Activated CD4-positive, alpha-beta T cell treated with anti-CD3 and anti-CD28 coated beads, Interleukin-2, amount 50 U/mL, for 24 hours (primary cell): ENCODE measurements at regions not wholly inside any gene's neighbourhood (a gene's known extent, or its start where the extent isn't known, plus 50 kb on each side); places are given as distances from the start of the nearest gene placed in this dataset.

ENCODE experiments used
- DNase-seq, 2 donors: peaks; one replicate each; pipeline ENCODE4 v3.0.0-alpha.2; 2020; ENCODE audit warnings: low read depth in 1 of 2, low spot score in 1 of 2

DNA sequence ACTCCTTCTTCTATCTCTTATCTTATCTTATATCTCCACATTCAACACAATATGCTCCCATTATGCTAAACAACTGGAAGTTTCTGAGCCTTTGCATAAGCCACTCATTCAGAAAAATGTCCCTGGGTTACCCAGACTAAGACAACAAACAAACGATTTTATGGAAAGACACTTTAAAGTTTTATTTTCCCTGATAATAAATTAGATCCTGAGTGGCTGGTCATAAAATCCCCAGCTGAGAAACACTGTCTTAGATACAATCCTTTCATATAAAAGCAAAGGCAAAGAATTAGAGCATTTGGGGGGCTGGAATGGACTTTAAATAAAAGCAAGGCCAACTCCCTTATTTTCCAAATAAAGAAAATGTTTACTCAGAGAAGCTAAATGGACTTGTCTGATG lies 322.3 kb downstream of the GBE1 start:
- no peak for DNase-seq

- DNase-seq: no peak
Measured at GRCh38 chr3:81437683-81438082, 323.8 kb downstream of the GBE1 start.

DNA sequence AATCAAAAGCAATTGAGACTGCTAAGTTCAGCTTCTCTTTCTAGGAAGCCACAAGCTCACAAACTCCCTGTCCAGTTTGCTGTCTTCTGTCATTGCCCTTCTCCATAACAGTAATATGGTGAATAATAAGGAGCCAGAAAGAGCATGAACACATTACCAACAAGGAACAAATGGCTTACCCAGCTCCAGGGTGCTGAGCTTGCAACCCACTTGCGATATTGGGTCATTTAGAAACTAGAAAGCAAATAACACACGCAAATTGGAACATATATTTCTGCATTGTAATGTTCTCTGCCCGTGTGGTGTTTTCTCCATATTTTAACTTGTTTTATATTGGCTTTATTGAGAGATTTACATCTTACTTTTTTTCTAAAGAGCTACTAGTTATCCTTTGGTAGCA lies 325.3 kb downstream of the GBE1 start:
- no peak for DNase-seq

DNA sequence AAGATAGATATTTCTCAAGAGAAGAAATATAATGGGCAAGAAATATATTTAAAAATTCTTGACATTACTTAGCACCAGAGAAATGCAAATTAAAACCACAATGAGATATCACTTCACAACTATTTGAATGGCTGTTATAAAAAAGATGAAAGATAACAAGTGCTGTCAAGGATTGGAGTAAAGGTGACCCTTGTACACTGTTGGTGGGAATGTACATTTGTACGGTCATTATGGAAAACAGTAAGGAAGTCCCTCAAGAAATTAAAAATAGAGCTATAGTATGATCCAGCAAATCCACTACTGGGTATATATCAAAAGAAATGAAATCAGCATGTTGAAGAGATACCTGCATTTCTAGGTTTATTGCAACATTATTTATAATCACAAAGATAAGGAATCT lies 326.4 kb downstream of the GBE1 start:
- DNase-seq: no peak

- DNase-seq: no peak
Measured at GRCh38 chr3:81434161-81434560, 327.3 kb downstream of the GBE1 start.

GRCh38 chr3:81433675-81434074 lies 327.8 kb downstream of the GBE1 start:
- DNase-seq: no peak

- DNase-seq: no peak
Measured at GRCh38 chr3:81432456-81432855, 329.0 kb downstream of the GBE1 start.

GRCh38 chr3:81426826-81427577 lies 334.4 kb downstream of the GBE1 start:
- no peak for DNase-seq

DNA sequence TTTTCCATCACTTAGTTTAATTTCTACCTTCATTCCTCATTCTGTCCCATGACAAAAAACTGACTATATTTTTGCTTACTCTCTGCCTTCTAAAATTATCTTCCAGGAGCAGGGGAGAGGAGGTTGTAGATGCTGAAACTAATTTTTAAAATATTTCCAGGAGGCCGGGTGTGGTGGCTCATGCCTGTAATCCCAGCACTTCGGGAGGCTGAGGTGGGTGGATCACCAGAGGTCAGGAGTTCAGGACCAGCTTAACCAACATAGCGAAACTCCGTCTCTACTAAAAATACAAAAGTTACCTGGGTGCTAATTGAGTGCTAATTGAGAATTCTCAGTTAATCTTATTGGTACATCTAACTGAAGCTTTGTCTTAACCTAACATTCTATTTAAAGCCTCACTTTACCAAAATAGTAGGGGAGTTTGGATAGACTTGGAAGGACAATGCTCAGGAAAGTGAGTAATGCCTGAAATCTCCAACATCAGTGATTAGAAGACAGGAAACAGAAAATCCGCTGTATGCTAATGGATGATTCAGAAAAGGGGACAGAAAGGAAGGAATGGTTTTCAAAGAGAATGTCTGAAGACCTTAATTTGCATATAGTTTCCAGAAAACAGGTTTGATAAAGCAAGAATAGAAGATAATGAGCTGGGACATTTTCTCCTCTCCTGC lies 336.1 kb downstream of the GBE1 start:
- no peak for DNase-seq

DNA sequence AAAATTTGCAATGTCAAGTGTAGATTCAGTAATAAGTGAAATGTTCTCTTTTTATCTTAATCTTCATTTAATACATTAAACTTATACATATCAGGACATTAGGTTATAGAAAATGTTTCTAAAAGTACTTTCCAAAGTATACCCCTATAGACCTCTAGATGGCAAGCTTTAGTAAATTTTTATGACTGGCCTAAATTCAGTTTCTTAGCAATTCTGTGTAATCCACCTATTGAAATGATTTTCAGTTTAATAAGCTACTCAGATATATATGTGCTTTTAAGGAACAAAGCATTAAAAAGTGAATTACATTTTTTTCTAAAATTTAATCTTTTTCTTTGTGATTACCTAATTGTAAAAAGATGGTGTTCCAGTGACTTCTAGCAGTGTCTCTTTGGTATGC lies 342.2 kb downstream of the GBE1 start:
- no peak for DNase-seq

DNA sequence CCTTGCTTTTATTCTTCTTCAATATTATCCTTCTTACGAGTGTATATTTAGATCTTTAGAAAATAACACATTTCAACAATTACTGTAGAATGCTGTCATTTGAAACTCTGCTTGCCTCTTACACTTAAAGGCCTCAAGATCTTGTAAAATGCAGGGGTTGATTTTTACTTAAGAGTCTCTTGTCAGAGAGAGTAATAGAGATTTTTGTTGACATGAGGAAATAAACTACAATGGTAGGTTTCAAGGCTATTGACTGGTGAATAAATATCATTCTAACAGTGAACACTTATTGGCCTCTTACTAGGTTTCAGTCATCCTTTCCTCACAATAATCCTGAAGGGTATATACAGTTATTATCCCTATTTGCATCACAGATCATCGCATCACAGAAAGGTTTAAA lies 344.6 kb downstream of the GBE1 start:
- no peak for DNase-seq

DNA sequence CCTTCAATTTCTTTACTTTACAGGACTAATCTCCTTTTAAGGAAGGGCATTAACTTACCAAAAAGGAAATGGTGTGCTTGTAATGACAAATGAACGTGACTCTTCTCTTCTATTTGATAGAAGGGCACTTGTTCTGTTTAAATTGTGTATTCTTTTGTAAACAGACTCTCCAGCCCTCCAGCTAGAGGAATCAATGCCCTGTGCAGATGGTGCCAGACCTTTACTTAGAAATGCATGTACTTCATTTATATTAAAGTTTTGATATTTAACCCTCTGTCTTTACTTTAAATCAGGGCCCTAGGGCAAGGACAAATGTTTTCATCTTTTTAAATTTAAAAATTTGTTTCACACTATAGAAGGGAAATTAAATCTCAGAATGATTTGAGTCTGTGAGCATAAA lies 355.1 kb downstream of the GBE1 start:
- DNase-seq: no peak

DNA sequence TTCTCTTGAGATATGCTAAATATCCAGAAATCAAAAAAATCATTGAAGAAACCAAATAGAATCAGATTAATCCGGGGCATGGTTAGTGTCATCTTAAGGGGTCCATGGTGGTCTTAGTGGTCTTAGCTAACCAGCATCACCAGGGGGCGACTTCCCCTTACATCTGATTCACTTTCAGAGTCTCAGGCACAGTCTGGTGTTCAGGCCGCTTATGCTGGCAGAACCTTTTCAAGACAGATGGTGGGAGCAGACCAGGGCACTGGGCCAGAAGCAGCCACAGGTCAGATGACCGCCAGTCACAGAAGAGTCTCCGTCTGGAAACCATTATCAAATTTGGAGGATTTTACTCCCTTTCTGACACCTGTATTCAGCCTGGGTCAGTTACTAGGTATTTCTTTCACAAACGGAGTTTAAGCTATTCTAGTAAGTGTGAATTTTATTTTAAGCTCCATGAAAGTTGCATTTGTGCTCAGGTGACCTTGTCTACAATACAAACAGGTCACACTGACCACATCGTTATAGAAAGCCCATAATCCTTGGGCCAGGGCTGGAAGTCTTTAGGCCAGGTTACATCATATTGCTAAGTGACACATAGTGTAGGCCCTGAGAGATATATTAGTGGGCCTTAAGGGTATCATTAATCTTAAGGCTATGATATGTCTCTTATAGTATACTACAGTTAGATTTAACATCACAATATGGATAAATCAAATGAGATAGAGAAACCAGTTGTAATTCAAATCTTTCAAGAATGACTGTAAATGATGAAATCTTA lies 365.5 kb downstream of the GBE1 start:
- no peak for DNase-seq

GRCh38 chr3:81394651-81395524 lies 366.6 kb downstream of the GBE1 start:
- no peak for DNase-seq

DNA sequence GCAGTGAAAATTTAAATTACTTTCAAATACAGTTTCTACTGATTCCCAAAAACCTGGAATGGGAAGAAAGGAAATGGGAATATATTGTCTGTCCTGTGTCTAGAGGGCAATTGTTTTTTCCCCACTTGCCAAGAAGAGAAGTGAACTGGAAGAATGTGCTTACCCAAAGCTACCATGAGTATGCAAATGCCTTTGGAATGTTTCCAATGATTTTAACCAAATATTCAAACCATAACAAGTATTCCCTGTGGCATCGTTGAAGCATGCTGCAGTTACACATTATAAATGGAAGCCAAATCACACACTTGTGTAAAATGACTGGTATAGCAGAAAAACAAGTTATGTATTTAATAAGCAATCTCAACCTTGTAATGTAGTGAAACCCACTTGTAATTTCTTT lies 368.2 kb downstream of the GBE1 start:
- no peak for DNase-seq

DNA sequence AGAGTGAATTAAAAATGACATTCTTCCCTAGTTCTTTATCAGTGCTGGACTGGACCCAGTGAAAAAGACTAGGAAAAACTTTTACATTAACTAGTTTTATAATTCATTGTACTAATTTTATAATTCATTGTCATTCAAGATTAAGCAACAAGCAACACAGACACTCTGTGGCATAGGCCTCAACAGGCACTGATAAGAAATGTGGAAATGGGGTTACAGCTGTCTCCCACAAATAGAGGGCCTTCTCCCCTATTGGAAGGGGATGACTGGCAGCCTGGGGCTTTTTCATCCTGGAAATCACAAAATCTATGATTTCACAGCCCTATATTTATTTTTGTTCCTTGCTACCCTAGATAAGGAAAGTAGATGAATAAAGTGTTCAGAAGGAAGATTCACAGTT lies 370.6 kb downstream of the GBE1 start:
- DNase-seq: no peak

- no peak for DNase-seq
Measured at GRCh38 chr3:81388191-81388590, 373.3 kb downstream of the GBE1 start.

DNA sequence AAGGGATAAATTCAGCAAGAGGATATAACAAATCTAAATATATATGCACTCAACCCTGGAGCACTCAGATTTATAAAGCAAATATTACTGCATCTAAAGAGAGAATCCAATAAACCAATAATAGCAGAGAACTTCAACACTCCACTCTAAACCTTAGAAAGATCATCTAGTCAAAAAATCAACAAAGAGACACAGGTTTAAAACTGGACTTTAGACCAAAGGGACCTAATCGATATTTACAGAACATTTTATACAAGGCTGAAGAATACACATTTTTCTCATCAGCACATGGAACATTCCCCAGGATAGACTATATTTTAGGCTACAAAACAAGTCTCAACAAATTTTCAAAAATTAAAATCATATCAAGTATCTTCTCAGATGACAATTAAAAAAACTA lies 379.0 kb downstream of the GBE1 start:
- DNase-seq: no peak

DNA sequence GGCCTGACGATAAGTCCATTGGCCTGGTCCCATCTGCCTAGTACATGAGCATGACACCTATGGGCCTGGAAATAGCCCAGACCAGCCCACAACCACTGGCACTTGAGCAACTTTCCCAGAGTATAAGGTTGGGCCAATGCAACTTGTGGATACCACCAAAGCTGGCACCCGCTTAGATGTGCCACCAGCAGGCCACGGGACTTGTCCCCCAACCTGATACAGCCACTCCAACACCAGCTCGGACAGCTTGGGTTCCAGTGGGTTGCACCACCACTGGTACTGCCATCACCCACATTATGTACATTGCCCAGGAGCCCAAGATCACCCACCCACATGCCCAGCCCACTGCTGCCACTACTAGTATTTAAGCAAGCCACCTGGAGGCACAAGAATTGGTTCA lies 381.2 kb downstream of the GBE1 start:
- no peak for DNase-seq

DNA sequence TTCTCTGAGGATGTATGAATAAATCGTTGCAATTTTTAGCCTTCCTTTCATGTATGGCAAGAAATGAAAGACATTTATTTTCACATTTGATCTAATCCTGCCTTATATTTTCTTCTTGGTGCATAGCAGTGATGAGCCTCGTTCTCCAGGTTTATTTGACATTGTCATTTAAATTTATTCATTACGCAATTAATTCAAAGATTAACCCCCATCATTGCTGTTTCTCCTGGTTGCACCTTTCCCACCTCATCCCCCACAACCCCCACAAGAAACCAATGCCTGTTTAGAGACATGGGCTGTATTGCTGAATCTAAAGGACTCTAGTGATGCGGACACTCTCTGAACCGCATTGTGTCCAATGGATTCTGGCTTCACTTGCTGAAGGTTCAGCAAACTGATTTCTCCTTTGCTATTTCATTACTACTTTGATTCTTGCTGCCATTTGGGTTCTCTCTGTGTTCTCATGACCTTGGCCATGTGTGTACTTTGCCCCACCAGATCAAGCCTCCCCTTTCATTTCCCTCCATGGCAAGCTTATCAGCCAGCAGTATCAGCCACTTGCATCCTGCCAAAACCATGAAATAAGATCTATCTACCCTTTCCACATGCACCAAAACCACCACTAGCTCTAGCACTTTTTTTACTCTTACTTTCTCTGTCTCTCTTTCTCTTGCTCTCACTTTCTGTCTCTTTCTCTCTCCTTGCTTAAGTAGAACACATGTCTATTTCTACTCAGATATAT lies 382.7 kb downstream of the GBE1 start:
- DNase-seq: no peak

DNA sequence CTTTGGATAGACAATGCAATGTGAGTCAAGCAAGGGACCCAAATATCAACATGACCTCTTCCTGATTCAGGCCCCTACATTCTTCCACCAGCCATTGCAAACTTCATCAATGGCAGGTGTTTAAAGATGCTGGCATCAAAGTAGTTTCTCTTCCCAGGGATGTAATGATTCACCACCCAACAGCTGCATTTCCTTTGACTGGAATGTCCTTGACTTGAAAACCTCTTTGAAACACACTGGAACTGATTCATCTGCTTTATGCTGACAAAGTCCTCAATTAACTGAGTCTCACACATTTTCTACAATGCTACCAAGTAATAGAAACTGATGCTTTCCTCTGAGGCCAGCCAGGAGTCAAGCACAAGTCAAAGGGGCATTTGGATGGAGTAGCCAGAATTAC lies 385.5 kb downstream of the GBE1 start:
- DNase-seq: no peak
